Activated CD4-positive, alpha-beta T cell treated with anti-CD3 and anti-CD28 coated beads, Interleukin-10, Interleukin-2, amounts not matched to agents 100 ng/mL and 50 ng/mL, durations not matched to agents 16 hours and 8 hours (primary cell): ENCODE measurements at regions not wholly inside any gene's neighbourhood (a gene's known extent, or its start where the extent isn't known, plus 50 kb on each side); places are given as distances from the start of the nearest gene placed in this dataset.

Experiments used
- DNase-seq: peaks from one replicate; pipeline ENCODE4 v3.0.0-alpha.2; 2020

- no peak for DNase-seq
These were observed 198.6 kb upstream of the S100G start for GRCh38 chrX:16451334-16451733.

- no peak for DNase-seq
These were observed 195.0 kb upstream of the S100G start for GRCh38 chrX:16454926-16455325.

- no peak for DNase-seq
These were observed 192.7 kb upstream of the S100G start for GRCh38 chrX:16457239-16457638.

GRCh38 chrX:16458208-16458607, 191.8 kb upstream of the S100G start:
- no peak for DNase-seq

GRCh38 chrX:16459008-16459407, 190.9 kb upstream of the S100G start:
- no peak for DNase-seq

GRCh38 chrX:16461968-16462367, 188.0 kb upstream of the S100G start:
- no peak for DNase-seq

GRCh38 chrX:16462912-16463311, 187.0 kb upstream of the S100G start:
- DNase-seq: no peak

GRCh38 chrX:16464369-16464768, 185.6 kb upstream of the S100G start:
- no peak for DNase-seq

GRCh38 chrX:16465081-16465876, 184.7 kb upstream of the S100G start:
- no peak for DNase-seq

GRCh38 chrX:16466640-16467432, 183.1 kb upstream of the S100G start:
- DNase-seq: no peak

- DNase-seq: no peak
These were observed 180.1 kb upstream of the S100G start for GRCh38 chrX:16469870-16470269.

- DNase-seq: peak; percentile 2
These were observed 177.6 kb upstream of the S100G start for GRCh38 chrX:16472345-16472744.

- no peak for DNase-seq
These were observed 175.4 kb upstream of the S100G start for GRCh38 chrX:16474511-16474910.

GRCh38 chrX:16476009-16476408, 173.9 kb upstream of the S100G start:
- DNase-seq: no peak

- no peak for DNase-seq
These were observed 173.3 kb upstream of the S100G start for GRCh38 chrX:16476692-16477091.

- DNase-seq: peak; percentile 35
These were observed 170.6 kb upstream of the S100G start for GRCh38 chrX:16479206-16479869.

- DNase-seq: no peak
These were observed 169.9 kb upstream of the S100G start for GRCh38 chrX:16480049-16480448.

GRCh38 chrX:16484338-16484737, 165.6 kb upstream of the S100G start:
- DNase-seq: peak; percentile 75

- DNase-seq: no peak
These were observed 162.2 kb upstream of the S100G start for GRCh38 chrX:16487620-16488385.

- no peak for DNase-seq
These were observed 161.0 kb upstream of the S100G start for GRCh38 chrX:16488959-16489358.

GRCh38 chrX:16491461-16491860, 158.5 kb upstream of the S100G start:
- no peak for DNase-seq

- DNase-seq: no peak
These were observed 153.8 kb upstream of the S100G start for GRCh38 chrX:16496175-16496574.
